Peyer's patch (tissue), 4 donors: ENCODE measurements at regions not wholly inside any gene's neighbourhood (a gene's known extent, or its start where the extent isn't known, plus 50 kb on each side); places are given as distances from the start of the nearest gene placed in this dataset.

Source experiments
- CTCF ChIP-seq, 6 experiments: fragments of 450-650 bp in 4 of 6; fragments of 200-600 bp in 2 of 6; sonication (generic) in 1 of 6; IDR thresholded peaks; one replicate each; pipeline ENCODE4 v1.5.1; 2017 to 2019; ENCODE audit warnings: antibody characterized with exemption in 6 of 6, mild to moderate bottlenecking in 3 of 6, moderate library complexity in 1 of 6
- POLR2A ChIP-seq, 2 donors: fragments of 450-650 bp; IDR thresholded peaks; one replicate each; pipeline ENCODE4 v1.5.1; 2017; ENCODE audit warnings: antibody characterized with exemption in 2 of 2, mild to moderate bottlenecking in 2 of 2, moderate library complexity in 2 of 2

DNA sequence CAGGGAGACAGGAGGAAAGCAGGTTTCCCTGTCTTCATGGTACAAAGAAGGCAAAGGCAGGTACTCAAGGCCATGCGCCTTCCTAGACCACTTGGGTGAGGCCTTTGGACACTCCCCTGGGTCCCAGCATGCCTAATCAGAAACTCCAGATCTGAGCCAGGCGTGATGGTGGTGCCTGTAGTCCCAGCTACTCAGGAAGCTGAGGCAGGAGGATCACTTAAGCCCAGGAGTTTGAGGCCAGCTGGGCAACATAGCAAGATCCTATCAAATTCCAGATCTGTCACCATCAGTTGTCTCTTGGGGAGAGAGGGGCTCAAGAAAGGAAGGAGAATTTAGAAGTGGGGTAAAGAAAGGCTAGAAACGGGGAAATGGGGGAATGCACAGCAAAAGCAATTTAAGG is 96.3 kb upstream of the SLC25A33 start:
- TF ChIP-seq POLR2A (IDR thresholded peaks at IDR 0.05), result no peak
- no peak for TF ChIP-seq CTCF (IDR thresholded peaks at IDR 0.05)
